HCT116 (cell line): ENCODE measurements at regions not wholly inside any gene's neighbourhood (a gene's known extent, or its start where the extent isn't known, plus 50 kb on each side); places are given as distances from the start of the nearest gene placed in this dataset.

ENCODE experiments used
- ATAC-seq: fragments of 200-7000 bp; cut with Tn5 transposase; 2 replicates; pipeline ENCODE4 v1.9.1; 2020; ENCODE audit warnings: mild to moderate bottlenecking, moderate library complexity
- BruUV-seq: library from RNA; stranded (reverse); fragments of 400-500 nt; replicated peaks from 2 replicates; lab custom pipeline; 2021; lab: Mats Ljungman, UMichigan
- CTCF ChIA-PET: fragments of 300-600 bp; sonication (Branson Sonifier 250); formaldehyde crosslinking; loops from one replicate; lab custom pipeline; 2021; ENCODE audit warnings: antibody characterized with exemption; lab: Charles Lee
- POLR2A ChIA-PET: fragments of 300-600, 350-600 bp; sonication (Branson Sonifier 250); formaldehyde crosslinking; loops from one replicate; lab custom pipeline; 2021; ENCODE audit warnings: antibody characterized with exemption; lab: Charles Lee
- RAD21 ChIA-PET, 2 experiments: fragments of 300-600 bp; sonication (Branson Sonifier 250); formaldehyde crosslinking; loops; one replicate each; lab custom pipeline; 2023; ENCODE audit warnings: low total read pairs in 2 of 2; ENCODE audit not compliant: uncharacterized antibody in 2 of 2, unreplicated experiment in 2 of 2, low non-redundant PET in 1 of 2; lab: Charles Lee
- DNase-seq: peaks from one replicate; pipeline ENCODE4 v3.0.0-alpha.2; 2010; ENCODE audit warnings: low read depth, low spot score
- H2AFZ ChIP-seq: fragments of 200-600 bp; shearing (Covaris generic), sonication (generic); 2 replicates; pipeline ENCODE4 v1.6.1; 2017; ENCODE audit warnings: low read depth, mixed run types, mixed read lengths, antibody characterized with exemption, low read length; ENCODE audit not compliant: poor library complexity, severe bottlenecking
- H3K27ac ChIP-seq: 2 replicates; pipeline ENCODE4 v1.5.1; 2012; ENCODE audit warnings: low read depth, low read length
- H3K27me3 ChIP-seq: fragments of 200-600 bp; sonication (generic); 2 replicates; pipeline ENCODE4 v1.6.1; 2016; ENCODE audit warnings: mixed run types, low read length, mixed read lengths; ENCODE audit not compliant: insufficient read depth
- H3K36me3 ChIP-seq, 2 experiments: fragments of 200-500 bp in 1 of 2; fragments of 200-600 bp in 1 of 2; sonication (Bioruptor generic) in 1 of 2; sonication (generic) in 1 of 2; 2 replicates each; pipeline versions ENCODE4 v1.5.1 to v1.6.1; 2014 to 2016; ENCODE audit warnings: low read length in 2 of 2, inconsistent platforms in 1 of 2, mixed read lengths in 1 of 2, mixed run types in 1 of 2; ENCODE audit not compliant: insufficient read depth in 2 of 2, control insufficient read depth in 1 of 2
- H3K4me1 ChIP-seq, 2 experiments: fragments of 200-600 bp in 1 of 2; sonication (generic) in 1 of 2; 2 replicates each; pipeline versions ENCODE4 v1.5.1 to v1.6.1; 2012 to 2017; ENCODE audit warnings: low read length in 2 of 2, inconsistent platforms in 1 of 2, mild to moderate bottlenecking in 1 of 2, mixed read lengths in 1 of 2, mixed run types in 1 of 2, moderate library complexity in 1 of 2; ENCODE audit not compliant: insufficient read depth in 2 of 2, control insufficient read depth in 1 of 2
- H3K4me2 ChIP-seq: fragments of 200-600 bp; sonication (generic); 2 replicates; pipeline ENCODE4 v1.6.1; 2017; ENCODE audit warnings: mixed run types, low read length, mixed read lengths
- H3K4me3 ChIP-seq, 2 experiments: fragments of 200-600 bp in 1 of 2; sonication (generic) in 1 of 2; replicated peaks in 1 of 2; 2 replicates each; pipeline ENCODE4 v1.5.1; 2011 to 2016; ENCODE audit warnings: low read length in 2 of 2, control low read depth in 1 of 2, low read depth in 1 of 2, mild to moderate bottlenecking in 1 of 2, mixed read lengths in 1 of 2, mixed run types in 1 of 2
- H3K79me2 ChIP-seq: fragments of 200-600 bp; sonication (generic); 2 replicates; pipeline ENCODE4 v1.6.1; 2017; ENCODE audit warnings: mild to moderate bottlenecking, mixed run types, low read length, moderate library complexity, mixed read lengths; ENCODE audit not compliant: insufficient read depth
- H3K9ac ChIP-seq: fragments of 200-600 bp; sonication (generic); 2 replicates; pipeline ENCODE4 v1.6.1; 2016; ENCODE audit warnings: low read length, mixed read lengths
- H3K9me2 ChIP-seq: fragments of 200-600 bp; sonication (generic), shearing (Covaris generic); 2 replicates; pipeline ENCODE4 v1.6.1; 2017; ENCODE audit warnings: mixed run types, mild to moderate bottlenecking, moderate library complexity; ENCODE audit not compliant: insufficient read depth
- H3K9me3 ChIP-seq, 2 experiments: fragments of 200-500 bp in 1 of 2; fragments of 200-600 bp in 1 of 2; sonication (Bioruptor generic) in 1 of 2; sonication (generic) in 1 of 2; 2 replicates each; pipeline ENCODE4 v1.6.1; 2014 to 2017; ENCODE audit warnings: low read length in 2 of 2, mixed read lengths in 2 of 2, inconsistent platforms in 1 of 2, low read depth in 1 of 2, mild to moderate bottlenecking in 1 of 2, mixed run types in 1 of 2, moderate library complexity in 1 of 2; ENCODE audit not compliant: control insufficient read depth in 1 of 2, insufficient read depth in 1 of 2
- H4K20me1 ChIP-seq: fragments of 200-600 bp; sonication (generic), shearing (Covaris generic); 2 replicates; pipeline ENCODE4 v1.6.1; 2017; ENCODE audit warnings: mixed run types, mild to moderate bottlenecking, moderate library complexity; ENCODE audit not compliant: insufficient read depth
- CBX3 ChIP-seq: IDR thresholded peaks from 2 replicates; pipeline ENCODE4 v1.6.1; 2012; ENCODE audit warnings: low read depth
- CEBPB ChIP-seq: IDR thresholded peaks from 2 replicates; pipeline ENCODE4 v1.6.1; 2012; ENCODE audit warnings: low read depth
- EGR1 ChIP-seq: IDR thresholded peaks from 2 replicates; pipeline ENCODE4 v1.6.1; 2012; ENCODE audit warnings: low read depth
- ELF1 ChIP-seq: IDR thresholded peaks from 2 replicates; pipeline ENCODE4 v1.6.1; 2012; ENCODE audit warnings: low read depth, borderline replicate concordance
- EZH2 ChIP-seq: fragments of 200-600 bp; sonication (generic); IDR thresholded peaks from 2 replicates; pipeline ENCODE4 v1.6.1; 2017; ENCODE audit warnings: antibody characterized with exemption, mixed run types
- JUND ChIP-seq: IDR thresholded peaks from 2 replicates; pipeline ENCODE4 v1.6.1; 2012
- MAX ChIP-seq: IDR thresholded peaks from 2 replicates; pipeline ENCODE4 v1.6.1; 2012
- RAD21 ChIP-seq: IDR thresholded peaks from 2 replicates; pipeline ENCODE4 v1.6.1; 2012; ENCODE audit warnings: low read depth, mild to moderate bottlenecking
- SRF ChIP-seq: IDR thresholded peaks from 2 replicates; pipeline ENCODE4 v1.6.1; 2012; ENCODE audit warnings: low read depth
- YY1 ChIP-seq: IDR thresholded peaks from 2 replicates; pipeline ENCODE4 v1.6.1; 2011; ENCODE audit warnings: low read length, low read depth, moderate library complexity, mild to moderate bottlenecking; ENCODE audit not compliant: insufficient replicate concordance; ENCODE audit errors: extremely low read depth
- ZFX ChIP-seq: fragments of 450-650 bp; IDR thresholded peaks from 2 replicates; pipeline ENCODE4 v1.6.1; 2017
- intact Hi-C: fragments of 100-400 bp; cut with micrococcal nuclease; formaldehyde crosslinking; loops from 2 replicates; pipeline ENCODE4 v1.10.0; 2022
- TF ChIP-seq, protein P1 (sequence below), 3 experiments: fragments of 200-600 bp in 1 of 3; sonication (generic) in 1 of 3; IDR thresholded peaks in 2 of 3; conservative IDR thresholded peaks in 1 of 3; 2 replicates each; pipeline ENCODE4 v1.5.1; 2012 to 2017; ENCODE audit warnings: low read depth in 2 of 3, low read length in 2 of 3, antibody characterized with exemption in 1 of 3, borderline replicate concordance in 1 of 3, control low read depth in 1 of 3, mild to moderate bottlenecking in 1 of 3, mixed read lengths in 1 of 3, mixed run types in 1 of 3, moderate library complexity in 1 of 3; ENCODE audit not compliant: insufficient read depth in 1 of 3

- H3K27me3 ChIP-seq: no peaks in the 10 kb centered on the region; the same call in 1 of the 2 replicates
- BruUV-seq: no TSS peak
- TF ChIP-seq MAX (no peak), JUND (no peak), EZH2 (no peak), YY1 (no peak), ELF1 (no peak), SRF (no peak), CBX3 (no peak), EGR1 (no peak), CEBPB (no peak), RAD21 (no peak), ZFX (no peak)
- TF ChIP-seq, protein P1, sequence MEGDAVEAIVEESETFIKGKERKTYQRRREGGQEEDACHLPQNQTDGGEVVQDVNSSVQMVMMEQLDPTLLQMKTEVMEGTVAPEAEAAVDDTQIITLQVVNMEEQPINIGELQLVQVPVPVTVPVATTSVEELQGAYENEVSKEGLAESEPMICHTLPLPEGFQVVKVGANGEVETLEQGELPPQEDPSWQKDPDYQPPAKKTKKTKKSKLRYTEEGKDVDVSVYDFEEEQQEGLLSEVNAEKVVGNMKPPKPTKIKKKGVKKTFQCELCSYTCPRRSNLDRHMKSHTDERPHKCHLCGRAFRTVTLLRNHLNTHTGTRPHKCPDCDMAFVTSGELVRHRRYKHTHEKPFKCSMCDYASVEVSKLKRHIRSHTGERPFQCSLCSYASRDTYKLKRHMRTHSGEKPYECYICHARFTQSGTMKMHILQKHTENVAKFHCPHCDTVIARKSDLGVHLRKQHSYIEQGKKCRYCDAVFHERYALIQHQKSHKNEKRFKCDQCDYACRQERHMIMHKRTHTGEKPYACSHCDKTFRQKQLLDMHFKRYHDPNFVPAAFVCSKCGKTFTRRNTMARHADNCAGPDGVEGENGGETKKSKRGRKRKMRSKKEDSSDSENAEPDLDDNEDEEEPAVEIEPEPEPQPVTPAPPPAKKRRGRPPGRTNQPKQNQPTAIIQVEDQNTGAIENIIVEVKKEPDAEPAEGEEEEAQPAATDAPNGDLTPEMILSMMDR (IDR thresholded peaks at IDR 0.05 in 2 of 3, conservative IDR thresholded peaks at IDR 0.05 in 1 of 3; ENCODE audit: borderline replicate concordance in 1 of 3, insufficient read depth in 1 of 3, low read depth in 2 of 3, low read length in 2 of 3): no peak
- no peaks in the 10 kb centered on the region for H4K20me1 ChIP-seq
- ATAC-seq: no peak
- CTCF ChIA-PET: no interaction called here
- H2AFZ ChIP-seq: no peak overlapping the region
- H3K27ac ChIP-seq: no peak overlapping the region
- no peaks in the 10 kb centered on the region for H3K79me2 ChIP-seq
- no peaks in the 10 kb centered on the region for H3K36me3 ChIP-seq
- H3K4me3 ChIP-seq: no peak overlapping the region
- RAD21 ChIA-PET: no interaction called here
- intact Hi-C loops: no loop called here
- no peaks in the 10 kb centered on the region for H3K9me2 ChIP-seq
- H3K4me1 ChIP-seq: peaks cover 10 to 11% of the 10 kb centered on the region in 2 experiments; a peak in 3 of 4 replicates
- POLR2A ChIA-PET: no interaction called here
- no peak overlapping the region for H3K9ac ChIP-seq
- no peaks in the 10 kb centered on the region for H3K9me3 ChIP-seq
- no peak overlapping the region for H3K4me2 ChIP-seq
- no peak for DNase-seq
Measured at GRCh38 chr2:239467281-239467955, 66.6 kb upstream of the HDAC4 start.
